ENCODE measurements at regions not wholly inside any gene's neighbourhood (a gene's known extent, or its start where the extent isn't known, plus 50 kb on each side); places are given as distances from the start of the nearest gene placed in this dataset.

DNA sequence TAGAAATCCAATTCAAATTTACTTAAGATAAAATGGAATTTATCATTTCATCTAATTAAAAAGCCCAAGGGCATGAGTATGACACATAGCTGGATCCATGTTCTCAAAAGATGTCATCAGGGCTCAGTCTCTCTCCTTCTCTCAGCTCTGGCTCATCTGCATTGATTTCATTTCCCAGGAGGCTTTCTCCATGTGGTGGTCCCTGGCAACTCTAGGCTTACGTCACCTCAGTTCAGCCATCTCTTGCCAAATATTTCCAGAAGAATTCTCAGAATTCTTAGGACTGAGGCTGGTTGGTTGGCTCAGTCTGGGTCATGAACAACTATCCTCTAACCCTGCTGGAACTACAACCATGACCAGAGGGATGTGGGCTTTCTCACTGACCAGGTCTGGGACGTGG is 65.3 kb downstream of the FOS start:
- Histone ChIP-seq H3K79me2 (ENCODE audit: insufficient read depth, low read length) (no peaks in the 10 kb centered on the region), H3K4me2 (ENCODE audit: insufficient read depth, low read length) (no peak overlapping the region), H3K9me3 (ENCODE audit: low read depth, low read length) (no peaks in the 10 kb centered on the region), H3K27me3 (ENCODE audit: insufficient read depth, low read length) (peaks cover under 1% of the 10 kb centered on the region), H3K4me3 (ENCODE audit: insufficient read depth, low read length) (no peak overlapping the region), H4K20me1 (ENCODE audit: insufficient read depth, low read length) (no peaks in the 10 kb centered on the region), H3K36me3 (ENCODE audit: insufficient read depth, low read length) (no peaks in the 10 kb centered on the region), H2AFZ (ENCODE audit: low read length) (no peak overlapping the region), H3K4me1 (ENCODE audit: insufficient read depth, low read length) (peaks cover 11% of the 10 kb centered on the region), H3K27ac (ENCODE audit: low read depth, low read length) (no peak overlapping the region)
- DNase-seq (ENCODE audit: insufficient read length, low spot score, missing footprints) = no peak
- TF ChIP-seq, protein P1, sequence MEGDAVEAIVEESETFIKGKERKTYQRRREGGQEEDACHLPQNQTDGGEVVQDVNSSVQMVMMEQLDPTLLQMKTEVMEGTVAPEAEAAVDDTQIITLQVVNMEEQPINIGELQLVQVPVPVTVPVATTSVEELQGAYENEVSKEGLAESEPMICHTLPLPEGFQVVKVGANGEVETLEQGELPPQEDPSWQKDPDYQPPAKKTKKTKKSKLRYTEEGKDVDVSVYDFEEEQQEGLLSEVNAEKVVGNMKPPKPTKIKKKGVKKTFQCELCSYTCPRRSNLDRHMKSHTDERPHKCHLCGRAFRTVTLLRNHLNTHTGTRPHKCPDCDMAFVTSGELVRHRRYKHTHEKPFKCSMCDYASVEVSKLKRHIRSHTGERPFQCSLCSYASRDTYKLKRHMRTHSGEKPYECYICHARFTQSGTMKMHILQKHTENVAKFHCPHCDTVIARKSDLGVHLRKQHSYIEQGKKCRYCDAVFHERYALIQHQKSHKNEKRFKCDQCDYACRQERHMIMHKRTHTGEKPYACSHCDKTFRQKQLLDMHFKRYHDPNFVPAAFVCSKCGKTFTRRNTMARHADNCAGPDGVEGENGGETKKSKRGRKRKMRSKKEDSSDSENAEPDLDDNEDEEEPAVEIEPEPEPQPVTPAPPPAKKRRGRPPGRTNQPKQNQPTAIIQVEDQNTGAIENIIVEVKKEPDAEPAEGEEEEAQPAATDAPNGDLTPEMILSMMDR (IDR thresholded peaks at IDR 0.05; ENCODE audit: extremely low read depth, low read depth, low read length) = no peak

DNA sequence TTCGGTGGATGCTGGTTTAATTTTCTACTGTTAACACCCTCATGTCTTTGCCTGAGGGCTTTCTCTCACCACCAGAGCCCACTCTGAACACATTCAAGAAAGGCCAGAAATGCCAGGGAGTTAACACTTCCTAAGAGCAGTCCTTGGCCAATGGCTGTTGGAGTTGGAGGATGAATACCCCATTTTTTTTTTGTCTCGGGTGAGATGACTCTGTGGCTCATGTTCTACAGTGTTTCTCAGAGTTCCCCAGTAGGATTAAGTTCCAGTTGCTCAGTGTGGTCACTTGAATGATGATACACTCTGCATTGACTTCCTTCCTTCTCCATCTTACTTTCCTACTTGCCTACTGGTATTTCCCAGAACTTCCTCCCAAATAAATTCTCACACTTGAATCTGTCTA is 65.8 kb downstream of the FOS start:
- Histone ChIP-seq H3K9me3 (ENCODE audit: low read depth, low read length) (no peaks in the 10 kb centered on the region), H3K4me3 (ENCODE audit: insufficient read depth, low read length) (no peak overlapping the region), H3K4me2 (ENCODE audit: insufficient read depth, low read length) (no peak overlapping the region), H3K4me1 (ENCODE audit: insufficient read depth, low read length) (peaks cover 9% of the 10 kb centered on the region), H4K20me1 (ENCODE audit: insufficient read depth, low read length) (no peaks in the 10 kb centered on the region), H3K27ac (ENCODE audit: low read depth, low read length) (no peak overlapping the region), H2AFZ (ENCODE audit: low read length) (no peak overlapping the region), H3K36me3 (ENCODE audit: insufficient read depth, low read length) (no peaks in the 10 kb centered on the region), H3K27me3 (ENCODE audit: insufficient read depth, low read length) (no peaks in the 10 kb centered on the region), H3K79me2 (ENCODE audit: insufficient read depth, low read length) (no peaks in the 10 kb centered on the region)
- no peak for DNase-seq (ENCODE audit: insufficient read length, low spot score, missing footprints)
- TF ChIP-seq, protein P1 (IDR thresholded peaks at IDR 0.05; ENCODE audit: extremely low read depth, low read depth, low read length) = no peak

DNA sequence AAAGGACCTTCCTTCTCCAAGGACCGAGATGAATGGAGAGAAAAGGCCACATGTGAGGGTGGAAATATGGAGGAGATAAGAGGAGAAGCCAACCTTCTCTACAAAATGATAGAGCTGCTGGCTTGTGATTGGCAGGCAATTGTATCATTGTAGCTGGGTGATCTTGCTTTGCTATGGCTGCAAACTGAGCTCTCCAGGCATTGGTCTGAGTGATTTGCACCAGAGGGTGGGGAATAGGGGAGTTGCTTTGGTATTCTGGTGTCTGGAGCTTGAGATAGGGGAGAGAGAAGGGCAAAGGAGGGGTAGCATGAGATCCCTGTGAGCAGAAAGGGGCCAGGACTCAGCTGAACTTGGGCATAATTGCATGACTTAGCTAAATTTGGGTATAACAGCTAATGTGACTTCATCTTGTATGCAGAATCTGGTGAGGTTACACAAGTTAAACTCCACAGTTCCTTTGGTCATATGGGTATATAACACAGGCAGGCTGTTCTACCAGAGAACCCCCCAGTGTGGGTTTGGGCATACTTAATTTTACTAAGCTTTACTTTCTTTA is 72.0 kb downstream of the FOS start:
- H3K27ac ChIP-seq (ENCODE audit: low read depth, low read length) = no peak overlapping the region
- no peak overlapping the region for H3K4me3 ChIP-seq (ENCODE audit: insufficient read depth, low read length)
- no peaks in the 10 kb centered on the region for H3K4me1 ChIP-seq (ENCODE audit: insufficient read depth, low read length)
- no peak for DNase-seq (ENCODE audit: insufficient read length, low spot score, missing footprints)
- no peaks in the 10 kb centered on the region for H3K9me3 ChIP-seq (ENCODE audit: low read depth, low read length)
- no peaks in the 10 kb centered on the region for H3K79me2 ChIP-seq (ENCODE audit: insufficient read depth, low read length)
- no peaks in the 10 kb centered on the region for H4K20me1 ChIP-seq (ENCODE audit: insufficient read depth, low read length)
- TF ChIP-seq, protein P1 (IDR thresholded peaks at IDR 0.05; ENCODE audit: extremely low read depth, low read depth, low read length) = no peak
- H2AFZ ChIP-seq (ENCODE audit: low read length) = no peak overlapping the region
- H3K36me3 ChIP-seq (ENCODE audit: insufficient read depth, low read length) = no peaks in the 10 kb centered on the region
- H3K27me3 ChIP-seq (ENCODE audit: insufficient read depth, low read length) = no peaks in the 10 kb centered on the region
- no peak overlapping the region for H3K4me2 ChIP-seq (ENCODE audit: insufficient read depth, low read length)

DNA sequence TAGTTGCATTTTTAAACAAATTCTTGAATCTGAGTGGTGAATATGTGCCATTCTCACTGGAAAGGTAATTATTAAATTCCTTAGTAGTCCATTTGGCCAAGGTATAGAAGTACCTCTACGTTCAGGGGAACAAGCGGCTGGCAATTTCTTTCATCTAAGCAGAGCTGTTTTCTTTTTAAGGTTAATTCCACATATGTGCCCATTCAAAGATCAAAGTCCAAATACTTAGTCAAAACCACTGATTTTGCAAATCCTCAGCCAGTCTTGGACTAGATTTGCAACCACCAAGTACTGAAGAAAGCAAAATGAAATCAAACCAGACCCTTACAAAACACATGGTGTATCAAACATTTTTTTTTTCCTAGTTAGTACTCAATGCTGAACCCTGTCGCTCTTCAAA is 68.7 kb upstream of the JDP2 start:
- Histone ChIP-seq H3K36me3 (ENCODE audit: insufficient read depth, low read length) (no peaks in the 10 kb centered on the region), H3K27ac (ENCODE audit: low read depth, low read length) (no peak overlapping the region), H3K4me3 (ENCODE audit: insufficient read depth, low read length) (no peak overlapping the region), H3K79me2 (ENCODE audit: insufficient read depth, low read length) (no peaks in the 10 kb centered on the region), H2AFZ (ENCODE audit: low read length) (no peak overlapping the region), H3K4me2 (ENCODE audit: insufficient read depth, low read length) (no peak overlapping the region), H3K9me3 (ENCODE audit: low read depth, low read length) (no peaks in the 10 kb centered on the region), H3K27me3 (ENCODE audit: insufficient read depth, low read length) (peaks cover 17% of the 10 kb centered on the region), H3K4me1 (ENCODE audit: insufficient read depth, low read length) (peaks cover 7% of the 10 kb centered on the region), H4K20me1 (ENCODE audit: insufficient read depth, low read length) (no peaks in the 10 kb centered on the region)
- DNase-seq (ENCODE audit: insufficient read length, low spot score, missing footprints) = no peak
- TF ChIP-seq, protein P1 (IDR thresholded peaks at IDR 0.05; ENCODE audit: extremely low read depth, low read depth, low read length) = no peak
